ENCODE measurements at regions not wholly inside any gene's neighbourhood (a gene's known extent, or its start where the extent isn't known, plus 50 kb on each side); places are given as distances from the start of the nearest gene placed in this dataset.

DNA sequence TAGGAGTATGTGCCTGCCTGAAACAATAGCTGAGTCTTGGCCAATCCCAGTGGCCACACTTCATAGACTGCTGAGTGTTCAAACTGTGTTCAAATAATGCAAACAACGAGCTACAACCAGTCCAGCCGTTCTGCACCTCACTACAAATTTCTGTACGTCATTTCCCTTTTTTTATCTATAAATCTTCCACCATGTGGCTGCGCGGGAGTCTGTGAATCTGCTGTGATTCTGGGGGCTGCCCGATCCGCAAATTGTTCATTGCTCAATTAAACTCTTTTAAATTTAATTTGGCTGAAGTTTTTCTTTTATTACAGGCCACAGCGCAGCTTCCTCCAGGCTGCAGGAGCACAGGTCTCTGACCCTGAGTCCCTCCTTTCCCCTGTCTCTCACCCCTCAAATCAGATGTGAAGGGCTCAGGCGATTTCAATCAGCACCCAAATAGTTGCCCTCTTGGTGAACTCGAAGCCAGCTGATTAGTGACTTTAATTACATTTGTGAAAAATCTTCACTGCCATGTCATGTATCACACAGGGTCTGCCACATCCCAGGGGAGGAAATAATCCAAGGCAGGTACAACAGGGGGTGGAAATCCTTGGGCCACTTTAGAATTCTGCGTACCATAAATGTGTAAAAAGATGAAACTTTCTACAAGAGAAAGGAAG, 145.6 kb downstream of the NDUFA10 start:
- TF ChIP-seq SIN3A (IDR thresholded peaks at IDR 0.05; ENCODE audit: borderline replicate concordance, insufficient read depth, low read length) (no peak), POLR2AphosphoS5 (IDR thresholded peaks at IDR 0.05; ENCODE audit: low read depth, low read length) (no peak)
